ENCODE measurements at regions not wholly inside any gene's neighbourhood (a gene's known extent, or its start where the extent isn't known, plus 50 kb on each side); places are given as distances from the start of the nearest gene placed in this dataset.
"Not testable (repeated sequence)": the region's sequence is repeated elsewhere in the genome, so short reads cannot be mapped to it uniquely, and the experiment has no call there.

DNA sequence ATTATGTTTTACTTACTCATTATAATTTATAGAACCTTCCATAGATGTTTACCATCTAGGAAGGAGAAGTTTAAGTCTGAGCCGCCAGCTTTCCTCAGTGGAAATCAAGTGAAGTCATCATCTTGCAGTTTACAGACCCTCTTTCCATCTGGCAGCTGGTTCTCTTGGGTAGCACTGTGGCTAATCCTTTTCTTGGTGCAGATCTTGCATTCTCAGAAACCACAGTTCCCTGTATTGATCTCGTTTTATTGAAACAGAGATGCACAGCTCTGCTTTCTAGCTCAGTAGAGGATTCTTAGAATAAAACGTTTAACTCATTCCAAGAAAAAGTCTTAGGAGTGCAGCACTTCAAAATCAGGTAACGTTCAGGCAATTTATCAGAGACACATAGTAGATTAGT, 1154.7 kb downstream of the FOXD4L5 start:
- DNase-seq; intact Hi-C loops (cut with DNase I): not testable (repeated sequence)

- DNase-seq = no peak
- intact Hi-C loops (cut with DNase I) = no loop called here
Measured at GRCh38 chr9:64128572-64128971, 1156.4 kb downstream of the FOXD4L5 start.

DNA sequence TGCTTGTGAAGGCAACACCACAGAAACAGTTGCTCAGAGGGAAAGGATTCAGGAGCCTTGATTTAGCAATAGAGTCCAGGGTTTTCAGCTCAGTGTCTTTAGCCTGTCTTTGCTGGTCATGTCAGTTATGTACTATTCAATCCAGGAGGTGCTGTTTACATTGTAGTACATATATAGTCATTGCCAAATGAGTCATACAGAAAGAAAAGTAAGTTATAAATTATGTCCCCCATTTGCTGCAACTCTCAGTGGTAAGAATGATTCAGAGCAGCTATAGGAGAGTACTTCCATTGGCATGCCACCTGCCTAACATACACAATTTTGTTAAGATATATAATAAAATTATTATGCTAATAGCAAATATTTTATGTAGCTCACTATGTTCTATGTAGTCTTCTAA, 1163.4 kb downstream of the FOXD4L5 start:
- DNase-seq; intact Hi-C loops (cut with DNase I): not testable (repeated sequence)

DNA sequence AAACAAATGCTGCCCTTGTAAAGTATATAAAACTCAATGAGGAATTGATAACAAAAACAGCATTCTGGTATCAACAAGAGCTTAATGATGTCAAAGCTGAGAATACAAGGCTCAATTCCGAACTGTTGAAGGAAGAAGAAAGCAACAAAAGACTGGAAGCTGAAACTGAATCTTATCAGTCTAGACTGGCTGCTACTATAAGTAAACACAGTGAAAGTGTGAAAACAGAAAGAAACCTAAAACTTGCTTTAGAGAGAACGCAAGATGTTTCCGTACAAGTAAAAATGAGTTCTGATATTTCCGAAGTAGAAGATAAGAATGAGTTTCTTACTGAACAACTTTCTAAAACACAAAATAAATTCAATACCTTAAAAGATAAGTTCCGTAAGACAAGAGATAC, 1167.7 kb downstream of the FOXD4L5 start:
- not testable (repeated sequence) for DNase-seq

DNA sequence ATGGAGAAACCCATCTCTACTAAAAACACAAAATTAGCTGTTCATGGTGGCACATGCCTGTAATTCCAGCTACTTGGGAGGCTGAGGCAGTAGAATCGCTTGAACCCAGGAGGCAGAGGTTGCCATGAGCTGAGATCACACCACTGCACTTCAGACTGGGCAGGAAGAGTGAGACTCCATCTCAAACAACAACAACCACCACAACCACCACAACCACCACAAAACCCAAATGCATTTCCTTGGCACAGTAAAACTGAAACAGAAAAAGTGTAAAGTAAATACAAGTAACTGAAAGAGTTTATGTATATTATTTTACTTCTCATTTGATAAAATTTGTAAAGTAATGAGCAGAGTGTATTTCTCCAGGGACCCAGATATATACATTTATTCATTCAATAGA, 1177.1 kb downstream of the FOXD4L5 start:
- intact Hi-C loops (cut with DNase I); DNase-seq: not testable (repeated sequence)

More for the DNA sequence above, 1167.7 kb downstream of the FOXD4L5 start:
- intact Hi-C loops (cut with DNase I) = not testable (repeated sequence)

DNA sequence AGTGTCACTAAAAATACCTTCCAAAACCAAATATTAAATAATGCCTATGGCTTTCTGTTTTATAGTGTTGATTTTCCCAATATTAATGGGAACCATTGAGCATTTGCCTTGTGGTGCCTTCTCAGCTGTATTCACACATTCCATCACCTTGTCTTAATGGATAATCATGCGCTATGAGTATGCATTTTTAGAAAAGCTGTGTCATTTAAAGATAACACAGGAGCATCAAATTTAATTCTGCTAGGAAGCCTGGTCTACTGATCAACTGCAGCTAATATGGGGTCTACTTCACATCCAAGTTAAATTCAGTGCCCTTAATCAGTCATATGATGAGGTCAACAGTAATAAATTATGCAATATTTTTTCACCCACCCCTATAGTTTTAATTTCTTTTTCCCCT, 1177.8 kb downstream of the FOXD4L5 start:
- intact Hi-C loops (cut with DNase I); DNase-seq: not testable (repeated sequence)

- DNase-seq; intact Hi-C loops (cut with DNase I): not testable (repeated sequence)
Measured at GRCh38 chr9:64105193-64105592, 1179.8 kb downstream of the FOXD4L5 start.

DNA sequence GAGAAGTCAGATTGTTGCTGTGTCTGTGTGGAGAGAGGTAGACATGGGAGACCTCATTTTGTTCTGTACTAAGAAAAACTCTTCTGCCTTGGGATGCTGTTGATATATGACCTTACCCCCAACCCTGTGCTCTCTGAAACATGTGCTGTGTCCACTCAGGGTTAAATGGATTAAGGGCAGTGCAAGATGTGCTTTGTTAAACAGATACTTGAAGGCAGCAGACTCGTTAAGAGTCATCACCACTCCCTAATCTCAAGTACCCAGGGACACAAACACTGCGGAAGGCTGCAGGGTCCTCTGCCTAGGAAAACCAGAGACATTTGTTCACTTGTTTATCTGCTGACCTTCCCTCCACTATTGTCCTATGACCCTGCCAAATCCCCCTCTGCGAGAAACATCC, 1183.5 kb downstream of the FOXD4L5 start:
- DNase-seq; intact Hi-C loops (cut with DNase I): not testable (repeated sequence)

- DNase-seq; intact Hi-C loops (cut with DNase I): not testable (repeated sequence)
Measured at GRCh38 chr9:64100571-64101155, 1184.3 kb downstream of the FOXD4L5 start.

- intact Hi-C loops (cut with DNase I) = not testable (repeated sequence)
Measured at GRCh38 chr9:64085998-64086397, 1199.0 kb downstream of the FOXD4L5 start.

GRCh38 chr9:64071358-64072253, 1213.4 kb downstream of the FOXD4L5 start:
- intact Hi-C loops (cut with DNase I); DNase-seq: not testable (repeated sequence)

More at GRCh38 chr9:64085998-64086397, 1199.0 kb downstream of the FOXD4L5 start:
- DNase-seq = not testable (repeated sequence)

DNA sequence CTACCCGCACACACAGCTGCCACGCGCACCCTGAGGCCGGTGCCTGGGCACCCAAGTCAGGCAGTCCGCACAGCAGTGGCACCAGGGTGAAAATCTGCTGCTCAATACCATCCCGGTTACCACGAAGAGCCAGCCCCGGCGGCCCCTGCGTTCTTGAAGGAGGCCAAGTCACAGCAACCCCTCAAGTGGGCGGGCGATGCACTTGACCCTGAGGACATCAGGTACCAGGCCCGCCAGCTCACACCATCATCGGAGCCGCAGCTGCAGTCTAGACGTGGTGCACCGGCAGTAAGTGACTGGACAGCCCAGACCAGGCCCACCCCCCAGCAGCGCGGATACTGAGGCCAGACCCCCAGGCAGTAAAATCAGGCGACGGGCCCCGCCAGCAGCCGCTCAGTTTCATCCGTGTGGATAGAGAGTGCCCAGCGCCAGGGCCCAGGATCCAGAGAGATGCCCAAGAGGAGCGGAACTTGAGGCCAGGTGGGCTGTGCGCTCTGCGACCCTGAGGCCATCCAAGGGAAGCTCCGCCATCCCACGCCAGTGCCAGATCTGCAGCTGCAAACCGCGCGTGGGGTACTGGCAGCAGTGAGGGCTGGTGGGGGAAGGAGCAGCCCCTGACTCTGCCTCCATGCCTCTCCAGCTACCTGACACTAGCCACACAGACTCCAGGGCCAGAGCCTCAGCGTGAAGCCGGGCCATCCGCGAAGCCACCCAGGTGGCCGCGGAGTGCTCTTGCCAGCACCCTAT, 1214.2 kb downstream of the FOXD4L5 start:
- intact Hi-C loops (cut with DNase I); DNase-seq: not testable (repeated sequence)

DNA sequence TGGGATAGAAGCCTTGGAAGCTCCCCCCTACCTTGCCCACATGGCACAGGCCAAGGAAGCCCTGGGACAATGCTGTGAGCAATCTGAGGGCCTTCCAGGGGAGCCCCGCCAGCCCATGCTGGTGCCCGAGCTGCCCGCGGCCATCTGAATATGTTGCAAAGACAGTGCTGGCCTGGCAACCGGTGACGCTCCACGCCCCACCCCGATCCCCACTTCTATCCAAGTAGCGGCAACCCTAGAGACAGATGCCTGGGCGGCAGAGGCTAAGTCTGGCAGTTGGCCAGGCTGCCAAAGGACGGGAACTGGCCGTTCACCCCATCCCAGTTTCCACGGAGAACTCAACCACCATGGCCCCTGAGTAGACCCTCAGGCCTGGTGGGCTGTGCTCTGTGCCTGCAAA, 1214.9 kb downstream of the FOXD4L5 start:
- DNase-seq; intact Hi-C loops (cut with DNase I): not testable (repeated sequence)

DNA sequence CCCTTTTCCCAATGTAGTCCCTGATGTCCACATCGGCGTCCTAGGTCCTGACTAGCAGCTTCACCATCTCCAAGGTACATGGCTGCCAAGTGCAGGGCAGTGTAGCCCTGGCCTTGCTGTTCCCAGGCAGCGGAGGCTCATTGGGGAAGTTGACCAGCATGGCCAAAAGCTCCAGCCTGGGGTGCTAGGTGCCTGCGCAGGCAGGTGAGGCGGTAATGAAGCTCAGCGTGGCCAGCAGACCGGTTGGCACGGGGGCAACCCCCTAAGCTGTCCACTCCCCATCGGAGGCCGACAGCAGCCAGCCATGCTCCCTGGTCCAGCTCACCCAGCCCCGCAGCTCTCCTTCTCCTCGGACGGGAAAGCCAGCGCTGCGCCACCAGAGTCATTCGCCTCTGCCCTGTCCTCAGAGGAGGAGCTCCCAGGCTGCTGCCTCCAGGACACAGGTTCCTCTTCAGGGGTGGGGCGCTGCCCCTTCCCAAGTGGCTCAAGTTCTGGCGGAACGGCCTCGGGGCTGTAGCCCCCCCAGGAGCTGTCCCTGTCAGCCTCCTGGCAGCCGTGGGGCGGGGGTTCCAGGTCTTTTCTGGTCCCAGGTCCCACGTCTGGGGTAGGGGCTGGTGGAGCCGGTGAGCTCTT, 1218.2 kb downstream of the FOXD4L5 start:
- DNase-seq = no peak
- intact Hi-C loops (cut with DNase I) = no loop called here

DNA sequence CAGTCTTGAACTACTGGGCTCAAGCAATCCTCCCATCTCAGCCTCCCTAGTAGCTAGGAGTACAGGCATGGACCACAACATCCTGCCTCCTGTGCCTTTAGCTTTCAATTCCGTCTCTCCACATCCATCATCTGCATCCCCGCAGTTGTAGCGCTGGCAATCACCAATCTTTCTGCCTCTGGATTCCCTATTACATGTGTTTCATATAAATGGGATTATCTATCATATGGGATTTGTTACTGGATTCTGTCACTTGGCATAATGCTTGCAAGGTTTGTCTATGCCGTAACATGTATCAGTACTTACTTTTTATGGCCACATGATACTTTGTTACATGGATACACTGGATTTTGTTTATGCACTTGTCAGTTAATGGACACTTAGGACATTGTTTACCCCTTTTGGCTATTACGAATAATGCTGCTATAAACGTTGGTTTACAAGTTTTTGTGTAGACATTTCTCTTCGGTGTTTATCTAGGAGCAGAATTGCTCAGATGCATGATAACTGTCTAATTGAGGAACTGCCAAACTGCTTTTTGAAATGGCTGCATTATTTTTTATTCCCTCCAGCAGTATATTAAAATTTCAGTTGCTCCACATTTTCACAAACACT, 1223.9 kb downstream of the FOXD4L5 start:
- intact Hi-C loops (cut with DNase I) = no loop called here
- no peak for DNase-seq

- DNase-seq; intact Hi-C loops (cut with DNase I): not testable (repeated sequence)
Measured at GRCh38 chr9:64058070-64058469, 1226.9 kb downstream of the FOXD4L5 start.

GRCh38 chr9:64057553-64057952, 1227.5 kb downstream of the FOXD4L5 start:
- intact Hi-C loops (cut with DNase I) = no loop called here
- no peak for DNase-seq

DNA sequence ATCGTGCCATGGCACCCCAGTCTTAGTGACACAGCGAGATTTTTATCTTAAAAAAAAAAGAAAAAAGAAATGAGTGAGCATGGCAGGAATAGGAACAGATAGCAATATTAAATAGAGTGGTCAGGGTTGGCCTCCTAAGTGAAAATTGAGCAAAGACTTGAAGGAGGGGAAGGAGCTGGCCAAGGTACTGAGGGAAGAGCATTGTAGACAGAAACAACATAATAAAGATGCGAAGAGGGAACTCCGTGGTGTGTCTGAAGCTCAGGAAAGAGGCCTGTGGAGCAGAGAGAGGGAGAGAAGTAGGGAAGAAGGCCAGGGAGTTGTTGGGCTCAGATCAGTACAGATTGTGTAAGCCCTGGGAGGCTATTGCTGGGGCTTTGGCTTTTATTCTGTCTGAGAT, 1256.1 kb downstream of the FOXD4L5 start:
- DNase-seq; intact Hi-C loops (cut with DNase I): not testable (repeated sequence)

All from head of caudate nucleus (tissue), 42 donors.